HG03457 (cell line): ENCODE measurements at regions not wholly inside any gene's neighbourhood (a gene's known extent, or its start where the extent isn't known, plus 50 kb on each side); places are given as distances from the start of the nearest gene placed in this dataset.
"Not testable (repeated sequence)": the region's sequence is repeated elsewhere in the genome, so short reads cannot be mapped to it uniquely, and the experiment has no call there.

Source experiments
- ATAC-seq: cut with Tn5 transposase; IDR thresholded peaks from one replicate; pipeline ENCODE4 v1.9.1; 2021; ENCODE audit warnings: moderate number of reproducible peaks; ENCODE audit not compliant: unreplicated experiment

- no peak for ATAC-seq
These were observed 216.9 kb downstream of the CAVIN4 start for GRCh38 chr9:100794738-100795269.

- ATAC-seq, result no peak
These were observed 224.6 kb upstream of the PLPPR1 start for GRCh38 chr9:100803956-100804355.

GRCh38 chr9:100811643-100812042 lies 216.9 kb upstream of the PLPPR1 start:
- no peak for ATAC-seq

- ATAC-seq, result no peak
These were observed 214.7 kb upstream of the PLPPR1 start for GRCh38 chr9:100813871-100814270.

GRCh38 chr9:100819980-100820379 lies 208.5 kb upstream of the PLPPR1 start:
- ATAC-seq, result no peak

- not testable (repeated sequence) for ATAC-seq
These were observed 195.5 kb upstream of the PLPPR1 start for GRCh38 chr9:100833035-100833434.

- no peak for ATAC-seq
These were observed 189.7 kb upstream of the PLPPR1 start for GRCh38 chr9:100838857-100839256.

- ATAC-seq, result no peak
These were observed 179.8 kb upstream of the PLPPR1 start for GRCh38 chr9:100848726-100849125.

- no peak for ATAC-seq
These were observed 176.4 kb upstream of the PLPPR1 start for GRCh38 chr9:100852088-100852487.

- no peak for ATAC-seq
These were observed 172.3 kb upstream of the PLPPR1 start for GRCh38 chr9:100856238-100856637.

GRCh38 chr9:100865111-100865510 lies 163.4 kb upstream of the PLPPR1 start:
- ATAC-seq, result no peak

GRCh38 chr9:100865648-100866047 lies 162.9 kb upstream of the PLPPR1 start:
- no peak for ATAC-seq

- no peak for ATAC-seq
These were observed 159.2 kb upstream of the PLPPR1 start for GRCh38 chr9:100869326-100869725.

- ATAC-seq, result no peak
These were observed 148.6 kb upstream of the PLPPR1 start for GRCh38 chr9:100879884-100880283.

- ATAC-seq, result no peak
These were observed 148.2 kb upstream of the PLPPR1 start for GRCh38 chr9:100880284-100880683.

- no peak for ATAC-seq
These were observed 144.0 kb upstream of the PLPPR1 start for GRCh38 chr9:100884518-100884917.

- no peak for ATAC-seq
These were observed 138.2 kb upstream of the PLPPR1 start for GRCh38 chr9:100890321-100890720.

GRCh38 chr9:100911273-100911672 lies 117.3 kb upstream of the PLPPR1 start:
- ATAC-seq, result no peak

- no peak for ATAC-seq
These were observed 115.3 kb upstream of the PLPPR1 start for GRCh38 chr9:100913257-100913656.

- no peak for ATAC-seq
These were observed 114.3 kb upstream of the PLPPR1 start for GRCh38 chr9:100914266-100914665.

GRCh38 chr9:100919506-100919905 lies 109.0 kb upstream of the PLPPR1 start:
- no peak for ATAC-seq

- ATAC-seq, result no peak
These were observed 102.2 kb upstream of the PLPPR1 start for GRCh38 chr9:100926366-100926765.

GRCh38 chr9:100927763-100928162 lies 100.8 kb upstream of the PLPPR1 start:
- no peak for ATAC-seq

GRCh38 chr9:100933656-100934055 lies 94.9 kb upstream of the PLPPR1 start:
- no peak for ATAC-seq
